GM12891 (cell line): ENCODE measurements at regions not wholly inside any gene's neighbourhood (a gene's known extent, or its start where the extent isn't known, plus 50 kb on each side); places are given as distances from the start of the nearest gene placed in this dataset.

ENCODE experiments used
- POLR2A ChIP-seq: IDR thresholded peaks from 2 replicates; pipeline ENCODE4 v1.6.1; 2011; ENCODE audit warnings: low read depth, low read length, control low read depth
- POLR2AphosphoS5 ChIP-seq: IDR thresholded peaks from 2 replicates; pipeline ENCODE4 v1.6.1; 2011; ENCODE audit warnings: low read depth, low read length, control low read depth
- TAF1 ChIP-seq: IDR thresholded peaks from 2 replicates; pipeline ENCODE4 v1.6.1; 2011; ENCODE audit warnings: low read depth, low read length, control low read depth

GRCh38 chr2:55782528-55783173 is 89.0 kb upstream of the PNPT1 start:
- no peak for TF ChIP-seq POLR2A
- no peak for TF ChIP-seq POLR2AphosphoS5
- no peak for TF ChIP-seq TAF1
